Neural cell (in vitro differentiated cells): ENCODE measurements at regions not wholly inside any gene's neighbourhood (a gene's known extent, or its start where the extent isn't known, plus 50 kb on each side); places are given as distances from the start of the nearest gene placed in this dataset.

Experiments
- H2AFZ ChIP-seq: fragments of 200-600, 300-800 bp; sonication (generic), shearing (Covaris generic); 2 replicates; pipeline ENCODE4 v1.6.0; 2014; ENCODE audit warnings: low read depth, mild to moderate bottlenecking, antibody characterized with exemption, low read length, moderate library complexity
- H3F3A ChIP-seq: fragments of 200-600 bp; shearing (Covaris generic); 2 replicates; pipeline ENCODE4 v1.6.1; 2016; ENCODE audit warnings: mild to moderate bottlenecking, moderate library complexity, mixed read lengths, antibody characterized with exemption, low read length; ENCODE audit not compliant: insufficient read depth, poor library complexity, severe bottlenecking
- H3K27ac ChIP-seq: fragments of 200-600, 300-800 bp; sonication (generic), shearing (Covaris generic); 2 replicates; pipeline ENCODE4 v1.5.1; 2014; ENCODE audit warnings: mild to moderate bottlenecking, low read length, moderate library complexity
- H3K27me3 ChIP-seq: fragments of 300-800, 200-600 bp; sonication (generic), shearing (Covaris generic); 2 replicates; pipeline ENCODE4 v1.6.0; 2014; ENCODE audit warnings: mild to moderate bottlenecking, low read depth, low read length, moderate library complexity; ENCODE audit not compliant: insufficient read depth
- H3K36me3 ChIP-seq: fragments of 300-800, 200-600 bp; sonication (generic), shearing (Covaris generic); 2 replicates; pipeline ENCODE4 v1.5.1; 2014; ENCODE audit warnings: mild to moderate bottlenecking, antibody characterized with exemption, low read length, moderate library complexity; ENCODE audit not compliant: insufficient read depth
- H3K4me2 ChIP-seq: fragments of 300-800, 200-600 bp; sonication (generic), shearing (Covaris generic); 2 replicates; pipeline ENCODE4 v1.6.0; 2014; ENCODE audit warnings: mild to moderate bottlenecking, low read length
- H3K4me3 ChIP-seq: fragments of 300-800, 200-600 bp; sonication (generic), shearing (Covaris generic); 2 replicates; pipeline ENCODE4 v1.5.1; 2014; ENCODE audit warnings: mild to moderate bottlenecking, low read length, moderate library complexity
- H3K79me2 ChIP-seq: fragments of 200-600 bp; shearing (Covaris generic); replicated peaks from 2 replicates; pipeline ENCODE4 v1.6.0; 2014; ENCODE audit warnings: mild to moderate bottlenecking, low read length, moderate library complexity; ENCODE audit not compliant: insufficient read depth
- H3K9ac ChIP-seq: fragments of 300-800, 200-600 bp; sonication (generic), shearing (Covaris generic); 2 replicates; pipeline ENCODE4 v1.6.1; 2016; ENCODE audit warnings: mild to moderate bottlenecking, low read length, mixed read lengths
- H3K9me2 ChIP-seq: fragments of 200-600 bp; shearing (Covaris generic); 2 replicates; pipeline ENCODE4 v1.6.1; 2016; ENCODE audit warnings: mild to moderate bottlenecking, low read length, mixed read lengths; ENCODE audit not compliant: insufficient read depth
- H3K9me3 ChIP-seq: fragments of 200-600, 300-800 bp; sonication (generic), shearing (Covaris generic); 2 replicates; pipeline ENCODE4 v1.6.1; 2016; ENCODE audit warnings: mild to moderate bottlenecking, mixed run types, low read length, moderate library complexity, mixed read lengths
- H4K20me1 ChIP-seq: fragments of 200-600 bp; shearing (Covaris generic); 2 replicates; pipeline ENCODE4 v1.6.1; 2016; ENCODE audit warnings: mild to moderate bottlenecking, mixed run types; ENCODE audit not compliant: insufficient read depth
- CTCF ChIP-seq: fragments of 450-650 bp; IDR thresholded peaks from 2 replicates; pipeline ENCODE4 v1.5.1; 2014; ENCODE audit warnings: antibody characterized with exemption, mild to moderate bottlenecking, moderate library complexity; ENCODE audit not compliant: poor library complexity, severe bottlenecking
- EP300 ChIP-seq: fragments of 450-650 bp; conservative IDR thresholded peaks from 2 replicates; pipeline ENCODE4 v1.6.1; 2014; ENCODE audit warnings: antibody characterized with exemption, mild to moderate bottlenecking, moderate library complexity; ENCODE audit not compliant: poor library complexity, severe bottlenecking
- EZH2 ChIP-seq: fragments of 200-600, 300-800 bp; shearing (Covaris generic), sonication (generic); IDR thresholded peaks from 2 replicates; pipeline ENCODE4 v1.6.1; 2014; ENCODE audit warnings: antibody characterized with exemption, low read length, borderline replicate concordance, mild to moderate bottlenecking; ENCODE audit not compliant: insufficient read depth, poor library complexity, severe bottlenecking
- MXI1 ChIP-seq: fragments of 450-650 bp; conservative IDR thresholded peaks from 2 replicates; pipeline ENCODE4 v1.6.1; 2014; ENCODE audit warnings: antibody characterized with exemption, mild to moderate bottlenecking; ENCODE audit not compliant: poor library complexity, severe bottlenecking
- POLR2AphosphoS5 ChIP-seq: IDR thresholded peaks from 2 replicates; pipeline ENCODE4 v1.6.1; 2012
- RAD21 ChIP-seq: fragments of 450-650 bp; conservative IDR thresholded peaks from 2 replicates; pipeline ENCODE4 v1.6.1; 2014; ENCODE audit warnings: antibody characterized with exemption, mild to moderate bottlenecking, moderate library complexity
- SMC3 ChIP-seq: fragments of 450-650 bp; conservative IDR thresholded peaks from 2 replicates; pipeline ENCODE4 v1.6.1; 2014; ENCODE audit warnings: antibody characterized with exemption, mild to moderate bottlenecking, moderate library complexity; ENCODE audit not compliant: poor library complexity
- TAF1 ChIP-seq: IDR thresholded peaks from 2 replicates; pipeline ENCODE4 v1.6.1; 2012; ENCODE audit warnings: low read depth
- TF ChIP-seq, protein P1 (sequence below): IDR thresholded peaks from 2 replicates; pipeline ENCODE4 v1.6.1; 2012; ENCODE audit warnings: borderline replicate concordance

GRCh38 chr2:41828052-41828643 is 219.7 kb upstream of the PKDCC start:
- Histone ChIP-seq H3K27me3 (no peaks in the 10 kb centered on the region), H3K9me3 (no peaks in the 10 kb centered on the region), H3F3A (no peaks in the 10 kb centered on the region), H4K20me1 (no peaks in the 10 kb centered on the region), H3K9me2 (no peaks in the 10 kb centered on the region), H3K27ac (no peak overlapping the region), H3K4me3 (no peak overlapping the region), H3K9ac (no peak overlapping the region), H3K79me2 (no peaks in the 10 kb centered on the region), H3K4me2 (no peak overlapping the region), H2AFZ (no peak overlapping the region), H3K36me3 (no peaks in the 10 kb centered on the region)
- no peak for TF ChIP-seq TAF1
- TF ChIP-seq EP300: no peak
- TF ChIP-seq POLR2AphosphoS5: no peak
- no peak for TF ChIP-seq EZH2
- TF ChIP-seq MXI1: no peak
- TF ChIP-seq RAD21: no peak
- TF ChIP-seq, protein P1, sequence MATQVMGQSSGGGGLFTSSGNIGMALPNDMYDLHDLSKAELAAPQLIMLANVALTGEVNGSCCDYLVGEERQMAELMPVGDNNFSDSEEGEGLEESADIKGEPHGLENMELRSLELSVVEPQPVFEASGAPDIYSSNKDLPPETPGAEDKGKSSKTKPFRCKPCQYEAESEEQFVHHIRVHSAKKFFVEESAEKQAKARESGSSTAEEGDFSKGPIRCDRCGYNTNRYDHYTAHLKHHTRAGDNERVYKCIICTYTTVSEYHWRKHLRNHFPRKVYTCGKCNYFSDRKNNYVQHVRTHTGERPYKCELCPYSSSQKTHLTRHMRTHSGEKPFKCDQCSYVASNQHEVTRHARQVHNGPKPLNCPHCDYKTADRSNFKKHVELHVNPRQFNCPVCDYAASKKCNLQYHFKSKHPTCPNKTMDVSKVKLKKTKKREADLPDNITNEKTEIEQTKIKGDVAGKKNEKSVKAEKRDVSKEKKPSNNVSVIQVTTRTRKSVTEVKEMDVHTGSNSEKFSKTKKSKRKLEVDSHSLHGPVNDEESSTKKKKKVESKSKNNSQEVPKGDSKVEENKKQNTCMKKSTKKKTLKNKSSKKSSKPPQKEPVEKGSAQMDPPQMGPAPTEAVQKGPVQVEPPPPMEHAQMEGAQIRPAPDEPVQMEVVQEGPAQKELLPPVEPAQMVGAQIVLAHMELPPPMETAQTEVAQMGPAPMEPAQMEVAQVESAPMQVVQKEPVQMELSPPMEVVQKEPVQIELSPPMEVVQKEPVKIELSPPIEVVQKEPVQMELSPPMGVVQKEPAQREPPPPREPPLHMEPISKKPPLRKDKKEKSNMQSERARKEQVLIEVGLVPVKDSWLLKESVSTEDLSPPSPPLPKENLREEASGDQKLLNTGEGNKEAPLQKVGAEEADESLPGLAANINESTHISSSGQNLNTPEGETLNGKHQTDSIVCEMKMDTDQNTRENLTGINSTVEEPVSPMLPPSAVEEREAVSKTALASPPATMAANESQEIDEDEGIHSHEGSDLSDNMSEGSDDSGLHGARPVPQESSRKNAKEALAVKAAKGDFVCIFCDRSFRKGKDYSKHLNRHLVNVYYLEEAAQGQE: no peak
- TF ChIP-seq CTCF: no peak

- no peaks in the 10 kb centered on the region for H3K9me2 ChIP-seq
- TF ChIP-seq RAD21 (no peak), POLR2AphosphoS5 (no peak), EP300 (no peak), MXI1 (no peak), SMC3 (no peak), CTCF (no peak), EZH2 (no peak), TAF1 (no peak)
- TF ChIP-seq, protein P1: no peak
- no peaks in the 10 kb centered on the region for H3K36me3 ChIP-seq
- no peak overlapping the region for H3K4me3 ChIP-seq
- no peak overlapping the region for H3K9ac ChIP-seq
- H4K20me1 ChIP-seq: no peaks in the 10 kb centered on the region
- no peaks in the 10 kb centered on the region for H3F3A ChIP-seq
- no peaks in the 10 kb centered on the region for H3K9me3 ChIP-seq
- no peak overlapping the region for H3K27ac ChIP-seq
- no peak overlapping the region for H2AFZ ChIP-seq
- H3K79me2 ChIP-seq: no peaks in the 10 kb centered on the region
- no peaks in the 10 kb centered on the region for H3K27me3 ChIP-seq
- H3K4me2 ChIP-seq: no peak overlapping the region
Measured at GRCh38 chr2:41829052-41829451, 218.8 kb upstream of the PKDCC start.
